NCI-H1048 (cell line): ENCODE measurements at regions not wholly inside any gene's neighbourhood (a gene's known extent, or its start where the extent isn't known, plus 50 kb on each side); places are given as distances from the start of the nearest gene placed in this dataset.

Experiments used
- DNase-seq: peaks from one replicate; lab custom pipeline; 2025; lab: John Stamatoyannopoulos, UW

- DNase-seq: no peak
These were observed 496.9 kb upstream of the ADAMTS16 start for GRCh38 chr5:4643190-4643589.

DNA sequence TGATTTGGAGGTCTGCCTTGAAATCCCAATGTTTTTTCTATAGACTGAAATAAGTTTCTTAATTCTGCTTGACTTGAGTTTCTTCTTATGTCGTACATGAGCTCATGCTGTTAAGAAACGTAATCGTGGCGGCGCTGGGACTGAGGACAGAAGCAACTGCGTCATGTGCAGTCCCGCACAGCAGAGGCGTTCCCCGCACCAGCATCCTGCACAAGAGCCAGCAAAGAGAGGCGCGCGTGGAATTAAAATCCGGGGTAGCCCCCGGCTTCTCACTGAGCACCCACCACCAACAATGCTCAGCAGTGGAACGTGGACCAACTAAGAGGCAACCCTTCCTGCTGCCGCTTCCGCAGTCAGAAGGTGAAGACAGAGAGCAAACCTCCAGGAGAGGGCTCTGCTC, 496.2 kb upstream of the ADAMTS16 start:
- DNase-seq: no peak

DNA sequence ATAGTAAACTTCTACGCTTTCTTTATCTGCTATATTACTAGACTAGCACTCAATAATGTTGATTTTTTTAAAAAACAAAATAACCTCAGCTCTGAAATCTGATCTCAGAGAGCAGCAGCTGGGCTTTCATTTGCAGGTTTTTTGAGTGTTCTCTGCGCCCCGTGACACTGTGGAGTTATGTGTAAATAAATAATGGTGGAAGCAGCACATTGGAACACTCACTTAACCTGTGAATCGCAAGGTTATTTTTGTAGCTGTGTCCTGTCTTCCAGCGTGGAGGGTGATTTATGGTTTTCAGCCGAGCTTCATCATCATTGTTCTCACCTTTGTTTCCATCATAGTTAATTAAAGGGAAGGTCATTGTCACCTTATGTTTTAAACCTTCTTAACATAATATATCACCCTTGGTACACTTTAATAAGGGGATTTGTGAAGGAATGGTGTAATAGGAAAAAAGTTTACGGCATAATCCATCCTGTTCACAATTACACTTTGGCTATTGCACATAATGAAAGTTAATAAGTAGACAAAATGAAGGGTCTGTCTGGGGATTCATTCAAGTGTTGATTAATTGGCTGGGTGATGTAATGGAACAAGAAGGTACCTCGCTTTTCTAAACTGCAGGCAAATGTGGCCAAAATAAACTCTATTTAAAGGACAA, 493.3 kb upstream of the ADAMTS16 start:
- DNase-seq: no peak

DNA sequence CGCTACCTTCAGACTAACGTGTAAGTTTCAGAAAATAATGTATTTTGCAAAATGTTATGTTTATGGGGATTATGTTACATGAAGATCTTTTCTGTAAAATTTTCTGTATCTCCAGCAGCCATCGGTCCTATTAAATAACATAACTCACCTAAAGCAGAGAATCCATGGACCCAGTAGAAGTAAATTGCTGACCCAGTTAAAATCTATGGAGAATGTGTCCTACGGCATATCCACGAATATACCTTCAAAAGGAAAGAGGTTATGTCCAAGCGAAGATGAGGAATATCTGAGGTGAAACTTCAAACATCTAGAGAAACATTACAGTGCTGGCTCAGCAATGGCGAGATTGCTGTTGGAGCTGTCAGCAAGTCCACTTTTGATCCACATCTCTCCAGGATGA, 492.2 kb upstream of the ADAMTS16 start:
- DNase-seq: no peak

DNA sequence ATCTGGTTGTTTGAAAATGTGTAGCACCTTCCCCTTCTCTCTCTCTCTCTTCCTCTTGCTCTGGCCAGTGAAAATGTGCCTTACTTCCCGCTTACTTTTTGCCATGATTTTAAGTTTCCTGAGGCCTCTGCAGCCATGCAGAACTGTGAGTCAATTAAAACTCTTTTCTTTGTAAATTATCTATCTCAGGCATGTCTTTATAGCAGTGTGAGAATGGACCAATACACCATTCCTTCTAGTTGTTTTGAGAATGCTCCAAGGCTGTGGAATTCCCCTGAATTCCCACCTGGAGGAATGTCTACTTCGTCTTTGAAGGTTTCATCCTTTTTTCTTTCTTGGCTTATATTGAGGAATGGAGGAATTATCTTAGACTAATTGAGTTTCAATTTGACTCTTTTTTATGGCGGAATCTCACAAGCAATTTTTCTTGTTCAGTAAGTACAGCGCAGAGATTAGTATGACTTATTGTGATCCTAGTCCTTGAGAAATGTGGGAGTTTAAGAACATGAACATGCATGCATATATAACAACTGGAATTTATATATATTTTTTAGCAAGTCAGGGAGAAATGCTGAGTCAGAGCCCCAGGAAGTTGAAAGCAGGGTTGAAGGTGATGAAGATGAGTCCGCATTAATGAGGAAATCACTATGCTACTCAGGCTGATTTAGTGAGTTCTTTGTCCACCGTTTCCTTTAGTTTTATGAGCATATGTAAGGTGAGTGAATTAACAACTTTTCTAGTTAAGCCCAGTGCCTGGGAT, 488.1 kb upstream of the ADAMTS16 start:
- DNase-seq: no peak

GRCh38 chr5:4653475-4653874, 486.7 kb upstream of the ADAMTS16 start:
- DNase-seq: no peak

DNA sequence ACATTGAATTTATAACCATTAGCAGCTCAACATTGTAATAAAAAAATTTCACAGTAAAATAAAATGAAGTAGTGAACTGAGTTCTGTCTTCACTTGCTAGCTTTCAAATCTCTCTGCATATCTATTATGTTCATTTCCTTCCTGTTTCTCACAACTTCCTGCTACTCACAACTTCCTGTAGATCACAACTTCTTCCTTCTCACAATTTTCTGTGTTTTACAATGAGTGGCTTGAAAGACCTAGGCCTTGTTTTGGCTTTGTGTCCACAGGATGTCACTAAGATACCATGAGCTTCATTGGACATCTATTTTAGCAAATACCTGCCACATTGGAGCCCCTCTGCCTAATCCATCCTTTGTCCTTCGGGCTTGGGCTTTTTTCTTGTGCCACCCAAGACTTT, 480.3 kb upstream of the ADAMTS16 start:
- no peak for DNase-seq

GRCh38 chr5:4661326-4661725, 478.8 kb upstream of the ADAMTS16 start:
- no peak for DNase-seq

GRCh38 chr5:4661836-4662235, 478.3 kb upstream of the ADAMTS16 start:
- DNase-seq: no peak

DNA sequence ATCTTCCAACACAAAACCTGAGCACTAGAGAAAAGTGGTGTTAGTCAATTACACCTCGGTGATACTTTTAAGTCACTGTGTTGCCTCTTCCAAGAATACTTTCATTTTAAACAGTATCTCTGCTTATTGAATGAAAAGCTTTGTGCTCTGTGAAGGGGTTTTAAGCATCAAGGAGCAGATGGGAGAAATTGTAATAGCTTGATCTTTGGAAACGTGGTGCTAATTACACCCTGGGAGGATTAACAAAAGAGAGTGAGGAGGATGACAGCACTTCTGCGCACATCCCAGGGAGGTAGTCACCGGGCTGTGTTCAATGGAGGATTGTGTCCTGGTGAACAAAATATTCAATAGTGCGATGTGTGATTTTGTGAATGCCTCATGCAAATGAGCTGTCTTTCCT, 477.4 kb upstream of the ADAMTS16 start:
- no peak for DNase-seq

- DNase-seq: no peak
These were observed 474.2 kb upstream of the ADAMTS16 start for GRCh38 chr5:4665911-4666310.

- DNase-seq: no peak
These were observed 466.0 kb upstream of the ADAMTS16 start for GRCh38 chr5:4674166-4674565.

- no peak for DNase-seq
These were observed 463.2 kb upstream of the ADAMTS16 start for GRCh38 chr5:4676934-4677333.

GRCh38 chr5:4684946-4685345, 455.2 kb upstream of the ADAMTS16 start:
- no peak for DNase-seq

DNA sequence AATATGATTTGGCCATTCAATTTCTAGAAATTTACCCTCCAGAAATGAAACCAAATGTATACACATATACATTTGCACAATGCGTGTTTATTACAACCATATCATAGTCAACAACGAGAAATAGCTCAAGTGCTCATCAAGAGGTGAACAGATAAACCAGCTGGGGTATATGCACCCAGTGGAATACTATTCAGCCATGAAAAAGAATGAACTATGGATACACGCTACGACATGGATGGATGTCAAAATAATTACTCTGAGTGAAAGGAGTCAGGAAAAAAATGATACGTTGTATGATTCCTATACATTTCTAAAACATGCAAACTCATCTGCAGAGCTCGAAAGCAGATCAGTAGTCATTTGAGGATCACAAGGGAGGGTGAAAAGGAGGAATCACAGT, 441.5 kb upstream of the ADAMTS16 start:
- no peak for DNase-seq

DNA sequence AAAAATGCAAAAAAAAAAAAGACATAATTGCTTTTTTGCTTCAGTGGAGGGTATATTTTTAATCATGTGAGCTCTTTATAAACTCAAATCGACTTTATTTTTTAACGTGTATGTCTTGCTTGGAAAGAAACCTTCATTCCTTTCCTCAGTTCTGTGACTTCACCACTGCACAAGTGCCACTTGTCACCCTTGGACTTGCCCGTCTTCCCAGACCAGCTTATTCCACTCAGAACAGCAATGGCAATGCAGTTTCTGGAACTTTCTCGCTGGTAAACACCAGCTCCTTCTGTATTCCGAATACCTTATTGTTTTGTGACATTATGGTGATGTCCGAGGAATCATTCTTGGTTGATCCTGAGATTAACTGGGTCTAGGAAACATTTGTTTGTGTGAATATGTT, 440.5 kb upstream of the ADAMTS16 start:
- no peak for DNase-seq

DNA sequence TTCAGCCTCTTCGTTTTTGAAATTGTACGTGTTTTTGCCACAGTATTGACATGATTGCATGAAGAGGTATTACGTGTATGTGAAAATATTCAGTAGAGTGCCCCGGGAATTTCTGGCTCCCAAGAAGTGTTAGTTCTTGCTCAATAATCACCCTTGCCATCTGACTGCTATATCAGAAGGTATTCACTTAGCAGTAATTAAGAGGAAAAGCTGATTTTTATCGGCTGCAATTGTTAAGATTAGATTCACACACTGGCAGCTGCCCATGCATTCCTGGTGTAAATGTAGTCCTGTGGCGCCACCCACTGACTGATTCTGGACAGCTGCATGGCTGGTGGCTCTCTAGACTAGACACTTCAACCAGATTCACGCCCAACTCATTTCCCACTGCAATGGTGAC, 440.1 kb upstream of the ADAMTS16 start:
- DNase-seq: peak; percentile 54

DNA sequence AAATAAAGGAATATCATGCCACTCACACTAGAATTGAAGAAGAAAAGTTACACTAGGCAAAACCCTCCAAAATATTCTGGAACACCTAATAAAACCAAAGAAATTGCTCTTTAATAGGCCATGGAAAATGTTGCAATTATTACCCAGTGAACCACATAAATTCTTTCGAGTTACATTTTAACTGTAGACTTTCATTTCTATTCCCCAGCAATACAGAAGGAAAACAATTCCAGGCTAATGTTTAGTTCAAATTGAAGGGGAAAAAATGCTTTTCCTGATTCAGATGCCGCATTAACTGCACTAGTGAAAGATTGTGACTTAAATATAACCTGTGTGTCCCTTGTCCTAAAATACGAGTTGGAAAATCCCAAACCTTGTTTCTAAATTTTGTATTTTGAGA, 439.3 kb upstream of the ADAMTS16 start:
- no peak for DNase-seq

DNA sequence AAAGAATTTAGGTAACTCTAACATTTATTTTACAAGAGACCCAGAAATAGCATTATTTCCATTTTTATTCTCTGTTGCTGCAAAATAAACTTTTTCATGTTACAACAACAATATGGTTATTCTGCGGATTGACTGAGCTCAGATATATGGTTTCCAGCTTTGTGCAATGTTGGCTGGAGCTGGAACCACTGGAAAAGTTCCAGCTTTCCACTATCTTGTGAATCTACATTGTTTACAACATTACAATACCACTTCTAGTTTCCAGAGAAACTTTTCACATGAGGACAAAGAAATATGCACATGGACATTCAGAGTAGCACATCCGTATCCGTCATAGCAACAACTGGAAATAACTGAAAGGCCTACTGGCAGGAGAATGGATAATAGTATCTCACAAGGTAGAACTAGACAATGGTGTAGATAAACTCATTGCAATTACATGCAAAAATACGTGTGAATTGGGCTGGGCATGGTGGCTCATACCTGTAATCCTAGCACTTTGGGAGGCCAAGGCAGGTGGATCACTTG, 436.1 kb upstream of the ADAMTS16 start:
- no peak for DNase-seq

GRCh38 chr5:4704951-4705350, 435.2 kb upstream of the ADAMTS16 start:
- no peak for DNase-seq

DNA sequence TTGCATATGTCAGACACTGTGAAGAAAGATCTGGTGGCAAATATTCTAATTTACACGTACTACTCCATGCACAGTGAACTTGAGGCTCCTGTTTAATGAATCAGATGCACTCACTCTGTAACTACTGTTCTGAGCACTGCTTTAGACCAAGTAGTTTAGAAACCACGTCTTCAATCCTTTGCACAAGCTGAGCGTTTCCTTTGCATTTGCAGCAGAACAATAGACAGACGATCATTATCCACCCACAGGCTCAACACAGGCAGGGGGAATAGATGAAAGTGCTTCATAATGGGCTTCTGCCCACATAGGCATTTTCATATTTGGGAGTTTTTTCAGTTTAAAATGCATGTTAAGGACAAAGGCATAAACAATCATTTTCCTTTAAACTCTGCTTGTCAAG, 423.3 kb upstream of the ADAMTS16 start:
- no peak for DNase-seq

GRCh38 chr5:4717446-4717845, 422.7 kb upstream of the ADAMTS16 start:
- DNase-seq: no peak

DNA sequence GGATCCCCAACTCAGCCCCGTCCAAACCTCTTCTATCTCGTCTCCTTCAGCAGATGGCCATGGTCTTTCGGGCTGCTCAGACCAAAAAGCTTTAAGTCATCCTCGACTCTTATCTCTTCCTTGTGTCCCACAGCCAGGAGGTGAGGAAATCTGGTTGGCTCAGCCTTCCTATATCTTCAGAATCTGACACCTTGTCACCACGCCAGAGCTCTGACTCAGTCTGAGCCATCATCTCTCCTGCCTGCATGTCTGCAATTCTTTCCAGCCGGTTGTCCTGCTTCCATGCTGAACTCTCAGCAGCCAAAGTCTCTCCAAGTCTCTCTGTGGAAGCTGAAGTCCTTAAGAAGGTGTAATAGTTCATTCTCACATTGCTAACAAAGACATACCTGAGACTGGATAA, 419.3 kb upstream of the ADAMTS16 start:
- no peak for DNase-seq

GRCh38 chr5:4722886-4723285, 417.2 kb upstream of the ADAMTS16 start:
- no peak for DNase-seq
